HEK293 (cell line): ENCODE measurements at regions not wholly inside any gene's neighbourhood (a gene's known extent, or its start where the extent isn't known, plus 50 kb on each side); places are given as distances from the start of the nearest gene placed in this dataset.

Experiments
- CTCF ChIP-seq: fragments of 450-650 bp; formaldehyde crosslinking; IDR thresholded peaks from 2 replicates; pipeline ENCODE4 v1.5.1; 2016; ENCODE audit warnings: missing biosample characterization, missing genetic modification characterization
- MYNN ChIP-seq: fragments of 450-650 bp; formaldehyde crosslinking; IDR thresholded peaks from 2 replicates; pipeline ENCODE4 v1.5.1; 2016; ENCODE audit warnings: missing biosample characterization, missing genetic modification characterization, borderline replicate concordance
- REST ChIP-seq: fragments of 450-650 bp; formaldehyde crosslinking; IDR thresholded peaks from 2 replicates; pipeline ENCODE4 v1.5.1; 2016; ENCODE audit warnings: missing biosample characterization, missing genetic modification characterization
- TCF7L2 ChIP-seq: IDR thresholded peaks from 2 replicates; pipeline ENCODE4 v1.6.1; 2011; ENCODE audit warnings: low read depth, mild to moderate bottlenecking, inconsistent platforms, low read length, moderate library complexity, borderline replicate concordance
- ZNF274 ChIP-seq, 2 experiments: fragments of 200-500 bp in 1 of 2; fragments of 450-650 bp in 1 of 2; sonication (Bioruptor generic) in 1 of 2; formaldehyde crosslinking in 1 of 2; IDR thresholded peaks; 2 replicates each; pipeline versions ENCODE4 v1.5.1 to v1.6.1; 2014 to 2016; ENCODE audit warnings: borderline replicate concordance in 1 of 2, inconsistent platforms in 1 of 2, low read length in 1 of 2, missing biosample characterization in 1 of 2, missing genetic modification characterization in 1 of 2
- ZNF350 ChIP-seq: fragments of 450-650 bp; formaldehyde crosslinking; IDR thresholded peaks from 2 replicates; pipeline ENCODE4 v1.5.0; 2017; ENCODE audit warnings: missing biosample characterization, mild to moderate bottlenecking, missing genetic modification characterization
- ZNF768 ChIP-seq: fragments of 450-650 bp; formaldehyde crosslinking; IDR thresholded peaks from 2 replicates; pipeline ENCODE4 v1.5.1; 2018; ENCODE audit warnings: missing biosample characterization, mild to moderate bottlenecking, missing genetic modification characterization

- TF ChIP-seq ZNF350 (tag by site-specific recombination): no peak
- no peak for TF ChIP-seq CTCF
- TF ChIP-seq ZNF274 (IDR thresholded peaks at IDR 0.05; ENCODE audit: low read length): no peak
- no peak for TF ChIP-seq ZNF274 (tag by site-specific recombination; IDR thresholded peaks at IDR 0.05; ENCODE audit: borderline replicate concordance)
- no peak for TF ChIP-seq REST (tag by site-specific recombination)
- no peak for TF ChIP-seq TCF7L2
- TF ChIP-seq ZNF768: no peak
- no peak for TF ChIP-seq MYNN (tag by site-specific recombination)
Measured at GRCh38 chr20:56809668-56810067, 180.6 kb downstream of the TFAP2C start.
